NB4 (cell line): ENCODE measurements at regions not wholly inside any gene's neighbourhood (a gene's known extent, or its start where the extent isn't known, plus 50 kb on each side); places are given as distances from the start of the nearest gene placed in this dataset.

ENCODE experiments used
- CTCF ChIP-seq: IDR thresholded peaks from one replicate; pipeline ENCODE4 v1.5.1; 2012; ENCODE audit warnings: low read depth, low read length
- MAX ChIP-seq: IDR thresholded peaks from 2 replicates; pipeline ENCODE4 v1.6.1; 2011; ENCODE audit warnings: low read depth, low read length
- POLR2A ChIP-seq: IDR thresholded peaks from 2 replicates; pipeline ENCODE4 v1.6.1; 2011; ENCODE audit warnings: mild to moderate bottlenecking; ENCODE audit not compliant: insufficient read length; ENCODE audit errors: extremely low read depth

- TF ChIP-seq CTCF, result no peak
- no peak for TF ChIP-seq MAX
- TF ChIP-seq POLR2A, result no peak
These were observed 1370.1 kb upstream of the DDX18 start for GRCh38 chr2:116444256-116444872.
